HPDE6-E6E7 (cell line): ENCODE measurements at regions not wholly inside any gene's neighbourhood (a gene's known extent, or its start where the extent isn't known, plus 50 kb on each side); places are given as distances from the start of the nearest gene placed in this dataset.
"Not testable (repeated sequence)": the region's sequence is repeated elsewhere in the genome, so short reads cannot be mapped to it uniquely, and the experiment has no call there.

ENCODE experiments used
- DNase-seq: peaks from one replicate; pipeline ENCODE4 v3.0.0; 2011; ENCODE audit warnings: missing footprints; ENCODE audit errors: extremely low spot score

- DNase-seq: peak; percentile 4
These were observed 378.5 kb downstream of the LMO7 start for GRCh38 chr13:76014406-76015318.

- no peak for DNase-seq
These were observed 376.1 kb downstream of the LMO7 start for GRCh38 chr13:76012091-76012721.

GRCh38 chr13:76009267-76009890 lies 373.2 kb downstream of the LMO7 start:
- no peak for DNase-seq

- DNase-seq: no peak
These were observed 368.3 kb downstream of the LMO7 start for GRCh38 chr13:76004416-76004815.

- DNase-seq: no peak
These were observed 364.0 kb downstream of the LMO7 start for GRCh38 chr13:76000131-76000530.

GRCh38 chr13:75996582-75996981 lies 360.5 kb downstream of the LMO7 start:
- DNase-seq: no peak

GRCh38 chr13:75995966-75996365 lies 359.8 kb downstream of the LMO7 start:
- no peak for DNase-seq

- no peak for DNase-seq
These were observed 357.7 kb downstream of the LMO7 start for GRCh38 chr13:75993823-75994222.

GRCh38 chr13:75993241-75993640 lies 357.1 kb downstream of the LMO7 start:
- DNase-seq: no peak

GRCh38 chr13:75986818-75987217 lies 350.7 kb downstream of the LMO7 start:
- no peak for DNase-seq

GRCh38 chr13:75985132-75985531 lies 349.0 kb downstream of the LMO7 start:
- DNase-seq: no peak

- no peak for DNase-seq
These were observed 342.7 kb downstream of the LMO7 start for GRCh38 chr13:75978818-75979217.

GRCh38 chr13:75968103-75968838 lies 332.1 kb downstream of the LMO7 start:
- no peak for DNase-seq

GRCh38 chr13:75963302-75963701 lies 327.2 kb downstream of the LMO7 start:
- no peak for DNase-seq

- no peak for DNase-seq
These were observed 325.8 kb downstream of the LMO7 start for GRCh38 chr13:75961911-75962310.

GRCh38 chr13:75960538-75960994 lies 324.4 kb downstream of the LMO7 start:
- DNase-seq: no peak

GRCh38 chr13:75959861-75960481 lies 323.8 kb downstream of the LMO7 start:
- no peak for DNase-seq

- not testable (repeated sequence) for DNase-seq
These were observed 317.5 kb downstream of the LMO7 start for GRCh38 chr13:75953589-75953988.

- no peak for DNase-seq
These were observed 311.3 kb downstream of the LMO7 start for GRCh38 chr13:75947448-75947847.

- DNase-seq: no peak
These were observed 310.6 kb downstream of the LMO7 start for GRCh38 chr13:75946536-75947284.
